ENCODE measurements at regions not wholly inside any gene's neighbourhood (a gene's known extent, or its start where the extent isn't known, plus 50 kb on each side); places are given as distances from the start of the nearest gene placed in this dataset.

- no peak for TF ChIP-seq CTCF (IDR thresholded peaks at IDR 0.05)
- no peak for TF ChIP-seq POLR2A (IDR thresholded peaks at IDR 0.05)
Observed at GRCh38 chr12:90868626-90869025, 86.3 kb downstream of the CCER1 start.
